ENCODE measurements at regions not wholly inside any gene's neighbourhood (a gene's known extent, or its start where the extent isn't known, plus 50 kb on each side); places are given as distances from the start of the nearest gene placed in this dataset.

GRCh38 chr2:239787538-239788050 is 237.5 kb downstream of the NDUFA10 start:
- DNase-seq (ENCODE audit: low read depth in 2 of 2, low spot score in 1 of 2) = no peak

- no peak for DNase-seq (ENCODE audit: low read depth in 2 of 2, low spot score in 1 of 2)
Observed at GRCh38 chr2:239786791-239787190, 238.4 kb downstream of the NDUFA10 start.

- no peak for DNase-seq (ENCODE audit: low read depth in 2 of 2, low spot score in 1 of 2)
Observed at GRCh38 chr2:239781454-239781853, 243.7 kb downstream of the NDUFA10 start.

GRCh38 chr2:239780236-239780994 is 244.7 kb downstream of the NDUFA10 start:
- DNase-seq (ENCODE audit: low read depth in 2 of 2, low spot score in 1 of 2) = no peak

GRCh38 chr2:239779584-239779983 is 245.6 kb downstream of the NDUFA10 start:
- DNase-seq (ENCODE audit: low read depth in 2 of 2, low spot score in 1 of 2) = no peak

- no peak for DNase-seq (ENCODE audit: low read depth in 2 of 2, low spot score in 1 of 2)
Observed at GRCh38 chr2:239778861-239779558, 246.1 kb downstream of the NDUFA10 start.

- DNase-seq (ENCODE audit: low read depth in 2 of 2, low spot score in 1 of 2) = no peak
Observed at GRCh38 chr2:239778042-239778851, 246.9 kb downstream of the NDUFA10 start.

- DNase-seq (ENCODE audit: low read depth in 2 of 2, low spot score in 1 of 2) = no peak
Observed at GRCh38 chr2:239777219-239777618, 247.9 kb downstream of the NDUFA10 start.

- DNase-seq (ENCODE audit: low read depth in 2 of 2, low spot score in 1 of 2) = no peak
Observed at GRCh38 chr2:239776436-239777005, 248.6 kb downstream of the NDUFA10 start.

GRCh38 chr2:239775623-239776435 is 249.3 kb downstream of the NDUFA10 start:
- no peak for DNase-seq (ENCODE audit: low read depth in 2 of 2, low spot score in 1 of 2)

- no peak for DNase-seq (ENCODE audit: low read depth in 2 of 2, low spot score in 1 of 2)
Observed at GRCh38 chr2:239774933-239775622, 250.1 kb downstream of the NDUFA10 start.

- DNase-seq (ENCODE audit: low read depth in 2 of 2, low spot score in 1 of 2) = no peak
Observed at GRCh38 chr2:239774142-239774462, 251.0 kb downstream of the NDUFA10 start.

- no peak for DNase-seq (ENCODE audit: low read depth in 2 of 2, low spot score in 1 of 2)
Observed at GRCh38 chr2:239773228-239774141, 251.7 kb downstream of the NDUFA10 start.

GRCh38 chr2:239772721-239773120 is 252.4 kb downstream of the NDUFA10 start:
- DNase-seq (ENCODE audit: low read depth in 2 of 2, low spot score in 1 of 2) = no peak

- no peak for DNase-seq (ENCODE audit: low read depth in 2 of 2, low spot score in 1 of 2)
Observed at GRCh38 chr2:239770246-239770639, 254.9 kb downstream of the NDUFA10 start.

GRCh38 chr2:239769554-239770245 is 255.4 kb downstream of the NDUFA10 start:
- no peak for DNase-seq (ENCODE audit: low read depth in 2 of 2, low spot score in 1 of 2)

- DNase-seq (ENCODE audit: low read depth in 2 of 2, low spot score in 1 of 2) = no peak
Observed at GRCh38 chr2:239768907-239769553, 256.1 kb downstream of the NDUFA10 start.

Measured in stimulated activated CD8-positive, alpha-beta memory T cell treated with anti-CD3 and anti-CD28 coated beads, Interleukin-4, amount 100 ng/mL, for 1 hour (primary cell).